EL (cell line): ENCODE measurements at regions not wholly inside any gene's neighbourhood (a gene's known extent, or its start where the extent isn't known, plus 50 kb on each side); places are given as distances from the start of the nearest gene placed in this dataset.
"Not testable (repeated sequence)": the region's sequence is repeated elsewhere in the genome, so short reads cannot be mapped to it uniquely, and the experiment has no call there.

Source experiments
- DNase-seq: peaks from one replicate; pipeline ENCODE4 v3.0.0-alpha.2; 2016

DNA sequence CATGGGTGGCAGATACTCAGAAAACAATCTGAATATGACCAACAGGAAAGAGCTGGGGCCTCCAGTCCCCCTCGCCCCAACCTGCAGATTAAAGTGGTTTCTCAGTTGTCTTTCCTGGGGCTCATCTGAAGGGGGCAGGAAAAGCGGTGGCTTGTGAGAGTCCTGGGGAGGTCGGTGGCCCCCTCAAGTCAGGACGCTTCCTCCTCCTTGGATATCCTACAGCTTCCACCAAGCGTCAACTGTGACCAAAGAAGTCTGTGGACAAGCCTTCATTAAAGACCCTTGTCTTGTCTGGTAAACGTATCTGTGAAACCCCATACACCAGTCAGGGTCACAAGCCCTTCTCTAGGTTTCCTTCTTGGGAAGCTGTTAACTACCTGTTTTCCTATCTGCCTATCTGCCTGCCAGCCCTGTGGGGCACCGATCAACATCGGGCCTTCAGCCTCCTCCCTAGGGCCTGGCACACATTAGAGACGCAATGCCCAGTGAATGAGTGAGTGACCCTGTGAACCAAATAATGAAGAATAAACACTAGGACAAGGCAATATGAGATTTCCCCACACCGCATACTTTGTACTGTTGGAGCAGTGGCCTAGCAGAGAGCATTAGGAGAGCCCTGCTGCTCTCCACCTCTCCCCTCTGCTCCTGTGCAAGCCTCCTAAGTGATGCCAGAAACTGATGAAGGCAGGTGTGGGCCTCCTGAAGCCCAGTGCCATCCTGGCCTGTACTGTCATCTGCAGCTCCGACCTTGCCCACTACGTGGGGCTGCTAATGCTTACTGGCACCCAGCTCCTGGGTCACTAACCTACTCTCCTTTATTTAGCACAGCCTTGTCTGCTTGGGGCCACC lies 1317.8 kb downstream of the UQCRFS1 start:
- no peak for DNase-seq

DNA sequence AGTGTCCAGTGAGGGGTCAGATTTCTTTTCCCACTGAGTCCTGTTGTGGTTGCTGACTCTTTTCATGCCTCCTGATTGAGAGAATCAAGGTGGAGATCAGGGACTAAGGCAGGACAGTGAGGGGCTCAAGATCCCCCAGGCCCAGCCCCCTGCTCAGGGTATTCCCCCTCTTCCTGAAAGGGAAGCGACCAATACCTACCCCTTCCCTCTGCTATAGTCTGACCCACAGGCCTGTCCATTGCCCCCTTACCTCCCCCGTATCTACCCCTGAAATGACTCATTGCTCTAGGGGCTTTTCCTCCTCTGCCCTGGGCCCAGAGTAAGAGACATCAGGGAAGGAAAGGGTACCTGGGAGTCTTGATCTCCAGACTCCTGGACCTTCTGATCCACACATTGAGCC lies 1320.5 kb downstream of the UQCRFS1 start:
- DNase-seq = no peak

DNA sequence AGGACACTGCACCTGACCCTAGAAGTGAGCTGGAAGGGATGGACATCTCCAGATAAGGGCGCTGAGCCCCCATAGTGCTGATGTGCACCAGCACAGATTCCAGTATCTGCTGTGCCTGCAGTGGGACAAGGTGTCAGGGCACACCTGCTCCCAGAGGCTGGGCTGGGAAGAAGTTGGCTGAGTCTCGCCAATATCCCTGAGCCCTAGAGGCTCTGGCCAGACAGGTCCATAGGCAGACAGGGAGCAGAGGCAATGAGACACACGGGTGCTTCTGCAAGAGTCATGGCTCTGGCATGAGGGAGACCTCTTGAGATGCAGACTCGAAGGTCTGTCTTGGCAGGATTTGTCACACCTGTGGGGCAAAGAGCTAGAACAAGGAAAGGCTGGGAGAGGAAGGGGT lies 1321.5 kb downstream of the UQCRFS1 start:
- no peak for DNase-seq

DNA sequence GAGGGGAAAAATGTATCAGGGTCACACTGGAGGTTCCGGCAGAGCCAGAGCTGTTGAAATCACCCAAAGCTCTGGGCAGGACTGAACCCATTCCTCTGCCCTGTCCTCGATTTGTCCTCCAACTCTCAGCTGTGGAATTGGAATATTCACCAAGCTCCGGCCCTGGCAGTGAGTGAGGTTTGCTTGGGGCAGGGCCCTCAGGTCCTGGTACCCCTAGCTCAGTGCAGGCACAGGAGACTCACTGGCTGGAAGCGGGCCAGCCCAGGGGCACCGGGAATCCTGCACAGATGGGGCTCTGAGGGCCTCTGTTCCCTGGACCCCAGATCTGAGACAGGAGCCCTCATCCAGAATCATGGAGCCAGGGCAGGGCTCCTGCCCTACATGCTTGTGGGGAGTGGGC lies 1322.3 kb downstream of the UQCRFS1 start:
- no peak for DNase-seq

DNA sequence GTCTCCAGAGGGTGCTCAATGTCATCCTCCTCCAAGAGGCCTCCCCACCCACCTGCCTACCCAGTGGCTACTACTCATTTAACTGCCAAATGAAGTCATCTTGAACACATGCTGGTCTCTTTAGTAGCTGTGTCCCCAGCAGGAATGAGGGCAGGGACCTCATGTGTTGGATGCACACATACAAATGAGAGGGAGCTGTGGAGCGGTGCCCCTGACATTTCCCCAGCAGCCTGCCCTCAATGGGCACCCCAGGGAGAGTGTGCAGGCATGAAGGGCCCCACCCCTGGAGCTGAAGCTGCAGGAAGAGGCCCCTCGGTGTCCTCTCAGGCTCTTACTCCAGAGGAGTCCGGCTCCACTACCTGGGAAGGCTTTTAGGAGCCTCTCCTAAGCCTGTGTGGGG lies 1322.7 kb downstream of the UQCRFS1 start:
- DNase-seq = no peak

DNA sequence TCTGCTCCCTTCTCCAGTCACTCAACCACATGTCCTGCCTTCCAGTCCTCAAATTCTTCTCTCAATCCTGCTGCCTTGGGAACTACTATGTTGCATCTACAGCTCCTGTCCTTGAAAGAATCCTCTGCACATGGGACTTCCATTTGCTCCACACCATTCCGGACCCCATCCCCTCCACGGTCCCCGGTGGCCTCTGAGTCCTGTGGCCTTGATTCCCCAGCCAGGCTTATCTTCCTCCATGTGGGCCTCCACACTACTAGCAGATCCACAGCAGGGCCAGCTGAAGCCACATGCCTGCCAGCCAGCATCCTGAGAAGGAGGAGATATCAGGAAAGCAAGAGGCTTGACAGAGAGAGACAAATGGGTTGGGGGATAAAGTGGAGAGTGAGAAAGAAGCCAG lies 1323.8 kb downstream of the UQCRFS1 start:
- DNase-seq = no peak

DNA sequence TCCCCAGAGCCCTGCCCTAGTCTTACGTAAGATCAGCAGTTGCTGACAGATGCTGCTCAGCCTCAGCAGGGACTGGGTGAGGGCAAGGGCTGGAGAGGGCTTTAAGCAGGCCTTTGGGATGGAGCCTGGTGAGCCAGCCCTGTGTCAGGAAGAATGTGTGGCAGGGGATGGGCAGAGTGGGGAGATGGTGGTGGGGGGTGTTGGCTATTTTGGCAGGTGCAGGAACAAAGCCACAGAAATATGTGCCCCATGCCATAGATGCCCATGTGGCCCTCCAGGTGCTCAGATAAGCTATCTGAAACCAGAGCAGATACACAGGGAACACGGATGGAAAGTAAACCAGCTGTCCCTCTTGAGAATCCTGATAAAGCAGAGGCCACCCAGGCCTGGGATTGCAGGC lies 1325.0 kb downstream of the UQCRFS1 start:
- DNase-seq = no peak

DNA sequence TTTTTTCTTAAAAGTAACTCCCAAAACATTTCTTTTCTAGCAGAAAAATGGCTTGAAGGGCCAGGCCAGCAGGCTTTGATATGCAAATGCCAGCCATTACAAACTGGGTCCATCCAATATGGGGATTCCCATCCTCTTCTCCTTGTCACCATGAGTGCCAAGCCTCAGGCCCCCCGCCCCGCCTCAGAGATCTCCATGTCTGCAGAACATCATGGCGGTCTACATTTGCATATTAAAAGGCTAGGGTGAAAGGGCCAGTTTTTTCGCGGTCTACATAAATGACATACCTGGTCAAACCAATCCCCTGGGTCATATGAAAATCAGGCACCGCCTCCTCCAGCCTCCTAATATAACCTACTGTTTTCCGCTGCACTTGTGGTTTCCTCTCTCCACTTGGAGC lies 1327.6 kb downstream of the UQCRFS1 start:
- no peak for DNase-seq

DNA sequence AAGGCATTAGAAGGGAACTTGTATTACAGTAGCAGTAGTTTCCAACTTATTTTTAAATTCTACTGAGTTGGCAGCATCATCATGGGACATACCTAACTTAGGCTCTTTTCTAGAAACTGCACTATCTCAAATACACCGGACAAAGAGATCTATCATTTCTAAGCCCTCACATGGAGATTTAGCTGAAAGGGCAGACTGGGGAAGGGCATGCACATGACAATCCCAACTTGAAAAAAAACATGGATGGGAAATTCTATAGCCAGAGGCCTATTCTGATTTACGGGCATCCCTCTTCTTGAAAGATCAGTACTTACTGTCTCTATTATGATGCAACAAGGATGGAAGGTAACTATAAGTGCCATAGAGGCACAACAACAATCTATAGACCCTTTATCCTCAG lies 1328.6 kb downstream of the UQCRFS1 start:
- DNase-seq = no peak

DNA sequence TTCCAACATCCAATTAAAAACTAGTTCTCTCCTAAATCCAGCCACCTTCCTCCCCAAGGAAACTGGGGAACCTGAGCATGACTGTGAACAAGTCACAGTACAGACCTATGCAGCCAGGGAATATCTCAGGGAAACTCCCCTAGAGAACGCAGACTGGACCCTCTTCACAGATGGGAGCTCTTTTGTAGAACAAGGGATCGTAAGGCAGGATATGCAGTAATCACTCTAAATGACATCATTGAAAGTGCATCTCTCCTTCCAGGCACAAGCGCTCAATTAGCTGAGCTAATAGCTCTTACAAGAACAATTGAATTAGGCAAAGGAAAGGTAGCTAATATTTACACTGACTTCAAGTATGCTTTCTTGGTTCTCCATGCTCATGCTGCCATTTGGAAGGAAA lies 1331.7 kb downstream of the UQCRFS1 start:
- DNase-seq = no peak

DNA sequence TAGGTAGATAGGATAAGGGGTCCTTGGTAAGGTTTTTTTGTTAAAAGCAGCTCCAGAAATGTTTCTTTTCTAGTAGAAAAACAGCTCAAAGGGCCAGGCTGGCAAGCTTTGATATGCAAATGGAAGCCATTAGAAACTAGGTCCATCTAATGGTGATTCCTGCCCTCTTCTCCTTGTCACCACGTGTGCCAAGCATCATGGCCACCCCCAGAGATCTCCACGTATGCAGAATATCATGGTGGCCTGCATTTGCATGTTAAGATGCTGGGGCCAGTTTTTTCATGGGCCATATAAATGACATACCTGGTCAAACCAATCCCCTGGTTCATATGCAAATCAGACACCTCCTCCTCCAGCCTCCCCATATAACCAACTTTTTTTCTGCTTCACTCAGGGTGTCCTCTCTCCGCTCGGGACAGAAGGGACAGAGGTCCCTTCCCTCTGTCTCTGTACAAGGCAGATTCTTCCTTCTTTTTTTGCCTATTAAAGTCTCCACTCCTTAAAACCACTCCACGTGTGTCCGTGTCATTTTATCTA lies 1335.9 kb downstream of the UQCRFS1 start:
- DNase-seq = no peak

DNA sequence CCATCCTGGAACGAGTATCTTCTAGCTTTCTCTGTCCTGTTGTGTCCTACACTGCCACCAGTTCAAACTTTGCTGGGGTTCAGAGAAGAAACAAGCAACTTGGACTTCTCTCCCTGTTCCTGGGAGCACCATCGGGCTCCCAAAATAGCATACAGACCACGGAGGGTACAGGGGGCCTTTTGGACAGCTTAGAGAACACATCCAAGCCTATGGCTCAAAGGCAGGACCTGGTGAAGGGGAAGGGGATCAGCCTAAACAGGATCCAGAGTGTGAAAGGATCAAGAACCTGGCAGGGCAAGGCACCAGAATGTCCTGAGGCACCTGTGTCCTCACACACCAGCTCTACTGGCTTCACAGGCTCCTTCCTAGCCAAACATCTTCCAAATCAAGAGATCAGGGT lies 1336.5 kb downstream of the UQCRFS1 start:
- no peak for DNase-seq

DNA sequence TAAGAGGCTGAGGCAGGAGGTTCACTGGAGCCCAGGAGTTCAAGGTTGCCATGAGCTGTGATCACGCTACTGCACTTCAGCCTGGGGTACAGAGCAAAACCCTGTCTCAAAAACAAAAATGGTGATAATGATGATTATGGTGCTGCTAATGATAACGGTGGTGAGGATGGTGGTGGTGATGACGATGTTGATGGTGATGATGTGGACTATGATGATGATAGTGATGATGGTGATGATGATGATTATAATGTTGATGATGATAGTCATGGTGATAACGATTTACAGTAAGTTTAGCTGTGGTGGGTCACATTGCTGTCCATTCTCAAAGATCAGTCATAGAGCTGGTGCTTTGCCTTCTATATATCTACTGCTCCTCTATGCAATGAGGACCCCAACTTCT lies 1340.6 kb downstream of the UQCRFS1 start:
- no peak for DNase-seq

DNA sequence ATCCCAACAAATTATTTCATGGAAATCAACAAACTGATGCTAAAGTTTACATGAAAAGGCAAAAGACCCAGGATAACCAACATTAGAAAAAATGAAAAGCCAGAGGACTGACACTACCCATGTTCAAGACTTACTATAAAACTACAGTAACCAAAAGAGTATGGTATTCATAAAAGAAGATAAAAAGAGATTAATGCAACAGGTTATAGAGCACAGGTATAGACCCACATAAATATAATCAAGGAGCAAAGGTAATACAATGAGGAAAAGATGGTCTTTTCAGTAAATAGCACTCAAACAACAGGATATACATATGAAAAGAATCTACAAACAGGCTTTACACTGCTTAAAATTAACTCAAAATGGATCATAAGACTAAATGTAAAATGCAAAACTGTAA lies 1342.7 kb downstream of the UQCRFS1 start:
- DNase-seq = no peak

DNA sequence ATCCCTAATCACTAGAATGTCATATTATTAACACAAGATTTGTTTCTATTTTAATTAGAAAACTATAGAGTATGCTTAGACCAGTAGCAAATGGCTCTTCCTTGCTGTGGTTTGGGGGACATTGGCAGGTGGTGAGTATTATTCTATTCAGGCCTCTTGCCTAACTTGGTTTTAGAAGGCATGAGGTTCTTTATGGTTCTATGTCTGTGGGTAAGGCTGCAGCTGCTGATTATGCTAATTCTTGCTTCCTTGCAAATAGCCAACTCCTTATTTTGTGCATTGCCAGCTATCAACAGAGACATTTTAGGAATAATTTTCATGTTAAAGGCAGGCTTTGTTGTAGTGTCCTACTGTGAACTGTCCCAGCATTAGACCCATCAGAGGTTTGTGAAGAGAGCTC lies 1344.9 kb downstream of the UQCRFS1 start:
- DNase-seq = no peak

DNA sequence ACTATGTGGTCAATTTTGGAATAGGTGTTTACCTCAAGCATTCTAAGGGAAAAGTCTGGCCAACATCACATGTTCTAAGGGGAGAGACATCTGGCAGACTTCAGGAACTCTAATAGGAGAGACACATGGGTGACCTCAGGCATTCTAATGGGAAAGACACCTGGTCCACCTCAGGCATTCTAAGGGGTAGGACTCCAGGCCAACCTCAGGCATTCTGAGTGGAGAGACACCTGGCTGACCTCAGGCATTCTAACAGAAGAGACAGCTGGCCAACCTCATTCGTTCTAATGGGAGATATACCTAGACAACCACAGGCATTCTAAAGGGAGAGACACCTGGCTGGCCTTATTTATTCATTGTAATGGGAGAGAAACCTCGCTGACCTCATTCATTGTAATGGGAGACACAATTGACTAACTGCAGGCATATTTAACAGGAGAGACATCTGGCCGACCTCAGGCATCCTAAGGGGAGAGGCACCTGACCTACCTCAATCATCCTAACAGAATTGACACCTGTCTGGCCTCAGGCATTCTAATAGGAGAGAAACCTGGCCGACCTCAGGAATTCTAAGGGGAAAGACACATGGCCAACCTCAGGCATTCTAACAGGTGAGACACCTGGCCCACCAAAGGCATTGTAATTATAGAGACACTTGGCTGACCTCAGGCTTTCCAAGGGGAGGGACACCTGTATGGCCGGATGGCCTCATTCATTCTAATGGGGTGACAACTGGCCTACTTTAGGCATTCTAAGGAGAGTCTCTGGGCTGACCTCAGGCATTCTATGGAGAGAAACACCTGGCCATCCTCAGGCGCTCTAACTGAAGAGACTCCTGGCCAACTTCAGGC lies 1346.8 kb downstream of the UQCRFS1 start:
- no peak for DNase-seq

DNA sequence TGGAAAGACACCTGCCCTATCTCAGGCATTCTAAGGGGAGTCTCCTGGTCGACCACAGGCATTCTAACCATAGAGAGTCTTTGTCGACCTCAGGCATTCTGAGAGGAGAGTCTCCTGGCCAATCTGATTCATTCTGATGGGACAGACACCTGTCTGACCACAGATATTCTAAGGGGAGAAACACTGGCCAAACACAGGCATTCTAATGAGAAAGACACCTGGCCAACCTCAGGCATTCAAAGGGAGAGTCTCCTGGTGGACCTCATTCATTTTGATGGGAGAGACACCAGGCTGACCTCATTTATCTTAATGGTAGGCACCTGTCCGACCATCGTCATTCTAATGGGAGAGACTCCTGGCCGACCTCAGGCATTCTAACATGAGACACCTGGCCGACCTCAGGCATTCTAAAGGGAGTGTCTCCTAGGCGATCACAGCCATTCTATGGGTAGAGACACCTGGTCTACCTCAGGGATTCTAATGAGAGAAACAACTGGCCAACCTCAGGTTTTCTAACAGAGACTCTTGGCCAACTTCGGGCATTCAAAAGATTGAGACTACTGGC lies 1351.5 kb downstream of the UQCRFS1 start:
- no peak for DNase-seq

DNA sequence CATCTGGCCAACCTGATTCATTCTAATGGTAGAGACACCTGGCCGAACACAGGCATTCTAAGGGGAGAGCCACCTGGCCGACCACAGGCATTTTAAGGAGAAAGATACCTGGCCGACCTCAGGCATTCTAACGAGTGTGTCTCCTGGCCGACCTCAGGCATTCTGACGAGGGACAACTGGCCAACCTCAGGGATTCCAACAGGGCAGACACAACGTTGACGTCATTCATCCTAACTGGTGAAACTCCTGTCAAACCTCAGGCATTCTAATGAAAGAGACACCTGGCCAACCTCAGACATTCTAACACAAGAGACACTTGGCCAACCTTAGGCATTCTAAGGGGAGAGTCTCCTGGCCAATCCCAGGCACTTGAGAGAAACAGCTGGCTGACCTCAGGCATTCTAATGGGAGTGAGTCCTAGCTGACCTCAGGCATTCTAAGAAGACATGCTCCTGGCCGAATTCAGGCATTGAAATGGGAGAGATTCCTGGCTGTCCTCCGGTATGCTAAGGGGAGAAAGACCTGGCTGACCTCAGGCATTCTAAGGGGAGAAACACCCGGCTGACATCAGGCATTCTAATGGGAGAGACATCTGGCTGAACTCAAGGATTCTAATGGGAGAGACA lies 1352.5 kb downstream of the UQCRFS1 start:
- no peak for DNase-seq

DNA sequence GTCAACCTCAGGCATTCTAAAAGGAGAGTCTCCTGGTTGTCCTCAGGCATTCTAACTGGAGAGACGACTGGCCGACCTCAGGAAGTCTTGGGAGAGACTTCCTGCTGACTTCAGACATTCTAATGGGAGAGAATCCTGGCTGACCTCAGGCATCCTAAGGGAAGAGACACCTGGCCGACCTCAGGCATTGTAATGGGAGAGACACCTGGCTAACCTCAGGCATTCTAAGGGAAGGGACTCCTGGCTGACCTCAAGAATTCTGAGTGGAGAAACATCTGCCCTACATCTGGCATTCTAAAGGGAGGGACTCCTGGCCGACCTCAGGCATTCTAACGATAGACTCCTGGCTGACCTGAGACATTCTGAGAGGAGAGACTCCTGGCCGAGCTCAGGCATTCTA lies 1353.3 kb downstream of the UQCRFS1 start:
- no peak for DNase-seq

DNA sequence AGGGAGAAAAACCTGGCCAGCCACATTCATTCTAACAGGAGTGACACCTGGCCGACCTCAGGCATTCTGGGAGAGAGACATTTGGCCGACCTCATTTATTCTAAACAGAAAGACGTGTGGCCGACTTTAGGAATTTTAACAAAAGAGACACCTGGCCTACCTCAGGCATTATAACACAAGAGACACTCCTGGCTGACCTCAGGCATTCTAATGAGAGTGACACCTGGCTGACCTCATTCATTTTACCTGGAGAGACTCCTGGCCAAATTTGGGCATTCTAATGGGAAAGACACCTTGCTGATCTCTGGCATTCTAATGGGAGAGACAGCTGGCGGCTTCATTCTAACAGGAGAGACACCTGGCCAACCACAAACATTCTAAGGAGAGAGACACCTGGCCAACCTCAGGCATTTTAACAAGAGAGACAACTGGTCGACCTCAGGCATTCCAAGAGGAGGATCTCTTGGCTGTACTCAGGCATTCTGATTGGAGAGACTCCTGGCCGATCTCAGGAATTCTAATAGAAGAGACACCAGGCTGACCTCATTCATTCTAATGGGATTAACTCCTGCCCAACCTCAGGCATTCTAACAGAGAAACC lies 1353.9 kb downstream of the UQCRFS1 start:
- no peak for DNase-seq

DNA sequence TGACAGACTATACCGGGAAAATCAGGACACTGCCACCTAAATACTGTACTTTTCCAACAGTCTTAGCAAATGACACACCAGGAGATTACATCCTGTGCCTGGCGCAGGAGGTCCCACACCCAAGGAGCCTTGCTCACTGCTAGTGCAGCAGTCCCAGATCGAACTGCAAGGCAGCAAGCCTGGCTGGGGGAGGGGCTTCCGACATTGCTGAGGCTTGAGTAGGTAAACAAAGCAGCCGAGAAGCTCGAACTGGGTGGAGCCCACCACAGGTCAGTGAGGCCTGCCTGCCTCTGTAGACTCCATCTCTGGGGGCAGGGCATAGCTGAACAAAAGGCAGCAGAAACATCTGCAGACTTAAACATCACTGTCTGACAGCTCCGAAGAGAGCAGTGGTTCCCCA lies 1360.0 kb downstream of the UQCRFS1 start:
- not testable (repeated sequence) for DNase-seq

DNA sequence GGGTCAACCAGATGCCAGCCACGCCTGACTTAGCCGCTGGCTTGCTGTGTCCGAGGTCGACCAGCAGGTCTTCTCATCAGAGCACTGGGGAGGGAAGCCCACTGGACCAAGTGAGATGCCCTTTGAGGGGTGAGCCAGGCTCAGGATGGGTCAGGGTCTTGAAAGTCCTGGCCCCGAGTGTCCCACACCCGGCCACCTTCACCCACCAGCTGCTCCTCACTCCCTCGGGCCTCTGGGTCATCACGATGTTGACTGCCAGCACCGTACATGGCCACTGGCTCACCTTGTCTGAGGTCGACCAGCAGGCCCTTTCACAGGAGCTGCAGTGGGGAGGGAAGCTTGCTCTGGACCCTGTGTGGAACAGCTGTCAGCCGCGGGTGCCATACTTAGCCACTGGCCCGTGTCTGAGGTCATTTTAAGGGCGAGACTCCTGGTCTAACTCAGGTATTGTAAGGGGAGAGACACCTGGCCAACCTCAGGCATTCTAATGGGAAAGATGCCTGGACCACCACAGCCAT lies 1361.3 kb downstream of the UQCRFS1 start:
- DNase-seq = no peak
